GM12872 (cell line): ENCODE measurements at regions not wholly inside any gene's neighbourhood (a gene's known extent, or its start where the extent isn't known, plus 50 kb on each side); places are given as distances from the start of the nearest gene placed in this dataset.

Experiments
- CTCF ChIP-seq: IDR thresholded peaks from 3 replicates; pipeline ENCODE4 v1.5.1; 2011; ENCODE audit warnings: low read depth, mild to moderate bottlenecking, low read length, moderate library complexity; ENCODE audit not compliant: insufficient read depth

GRCh38 chr1:187549540-187549939 lies 720.8 kb downstream of the PLA2G4A start:
- no peak for TF ChIP-seq CTCF

GRCh38 chr1:187551061-187551460 lies 722.3 kb downstream of the PLA2G4A start:
- TF ChIP-seq CTCF, result 0 out of 3 replicates have a peak, but pooled peaks have one; percentile 12

- TF ChIP-seq CTCF, result no peak
Measured at GRCh38 chr1:187563191-187563590, 734.4 kb downstream of the PLA2G4A start.

GRCh38 chr1:187566354-187566753 lies 737.6 kb downstream of the PLA2G4A start:
- TF ChIP-seq CTCF, result no peak

- no peak for TF ChIP-seq CTCF
Measured at GRCh38 chr1:187568067-187568466, 739.3 kb downstream of the PLA2G4A start.

- no peak for TF ChIP-seq CTCF
Measured at GRCh38 chr1:187570166-187570565, 741.4 kb downstream of the PLA2G4A start.

GRCh38 chr1:187577610-187578009 lies 748.9 kb downstream of the PLA2G4A start:
- TF ChIP-seq CTCF, result no peak

- TF ChIP-seq CTCF, result no peak
Measured at GRCh38 chr1:187588917-187589316, 760.2 kb downstream of the PLA2G4A start.
